GM18507 (cell line): ENCODE measurements at regions not wholly inside any gene's neighbourhood (a gene's known extent, or its start where the extent isn't known, plus 50 kb on each side); places are given as distances from the start of the nearest gene placed in this dataset.
"Not testable (repeated sequence)": the region's sequence is repeated elsewhere in the genome, so short reads cannot be mapped to it uniquely, and the experiment has no call there.

Experiments used
- DNase-seq: peaks from one replicate; pipeline ENCODE4 v3.0.0; 2011; ENCODE audit warnings: low read depth; ENCODE audit not compliant: insufficient read length; ENCODE audit errors: extremely low spot score
- FAIRE-seq: peaks from 2 replicates; lab custom pipeline; 2011; peaks lifted over from hg19 to GRCh38; lab: Jason Lieb, UNC

GRCh38 chr11:82404981-82405380 is 328.7 kb downstream of the FAM181B start:
- no peak for DNase-seq

GRCh38 chr11:82403640-82404305 is 329.9 kb downstream of the FAM181B start:
- no peak for FAIRE-seq

More at GRCh38 chr11:82404981-82405380, 328.7 kb downstream of the FAM181B start:
- no peak for FAIRE-seq

GRCh38 chr11:82398300-82398815 is 335.3 kb downstream of the FAM181B start:
- DNase-seq (no peak), FAIRE-seq (no peak)

More at GRCh38 chr11:82403640-82404305, 329.9 kb downstream of the FAM181B start:
- DNase-seq: no peak

GRCh38 chr11:82396639-82397038 is 337.0 kb downstream of the FAM181B start:
- not testable (repeated sequence) for FAIRE-seq, DNase-seq

GRCh38 chr11:82384308-82384707 is 349.4 kb downstream of the FAM181B start:
- DNase-seq (no peak), FAIRE-seq (no peak)

- no peak for DNase-seq
- FAIRE-seq: no peak
Measured at GRCh38 chr11:82373781-82374542, 359.7 kb downstream of the FAM181B start.

DNA sequence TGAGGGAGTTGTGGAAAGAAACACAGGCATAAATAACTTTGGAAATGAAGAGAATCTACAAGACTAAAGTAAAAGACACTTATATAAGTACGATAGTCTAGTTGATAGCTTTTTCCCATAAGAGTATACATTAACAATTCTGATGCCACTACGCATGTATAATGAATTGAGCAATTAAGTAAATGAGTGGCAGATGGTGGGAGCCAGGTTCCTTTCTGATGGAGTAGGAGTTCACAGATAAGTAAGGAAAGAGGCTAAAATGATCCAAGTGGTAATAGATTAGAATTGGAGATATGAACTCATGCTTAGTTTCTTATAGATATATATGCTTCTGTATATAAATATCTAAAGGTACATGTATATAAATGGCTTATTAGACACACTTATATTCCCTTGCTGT is 368.3 kb downstream of the FAM181B start:
- FAIRE-seq (no peak), DNase-seq (no peak)

- DNase-seq (no peak), FAIRE-seq (no peak)
Measured at GRCh38 chr11:82356316-82356715, 377.3 kb downstream of the FAM181B start.

DNA sequence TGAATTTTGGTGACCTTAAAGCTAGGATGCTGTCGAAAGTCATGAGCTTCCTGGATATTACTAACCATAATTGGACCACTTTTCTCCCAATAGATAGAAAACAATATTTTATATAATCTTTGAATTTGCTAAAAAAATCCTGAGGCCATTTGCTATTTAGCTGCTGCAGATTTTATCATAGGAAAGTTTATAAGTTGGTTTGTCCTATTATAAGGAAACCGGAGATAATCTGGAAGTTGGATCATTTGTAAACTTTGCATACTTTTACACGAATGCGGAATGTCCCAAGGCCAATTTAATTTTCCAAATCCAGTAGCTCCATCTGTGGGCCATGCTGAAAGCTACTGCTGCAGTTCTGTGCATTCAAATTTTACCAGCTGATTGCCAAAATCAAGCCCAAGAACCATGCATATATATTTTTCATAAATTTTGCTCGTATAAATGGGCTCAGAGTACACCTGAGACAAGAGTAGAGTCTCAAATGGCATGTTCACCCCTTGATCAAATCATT is 378.3 kb downstream of the FAM181B start:
- FAIRE-seq (no peak), DNase-seq (no peak)

- DNase-seq: no peak
- no peak for FAIRE-seq
Measured at GRCh38 chr11:82326853-82327252, 406.8 kb downstream of the FAM181B start.

DNA sequence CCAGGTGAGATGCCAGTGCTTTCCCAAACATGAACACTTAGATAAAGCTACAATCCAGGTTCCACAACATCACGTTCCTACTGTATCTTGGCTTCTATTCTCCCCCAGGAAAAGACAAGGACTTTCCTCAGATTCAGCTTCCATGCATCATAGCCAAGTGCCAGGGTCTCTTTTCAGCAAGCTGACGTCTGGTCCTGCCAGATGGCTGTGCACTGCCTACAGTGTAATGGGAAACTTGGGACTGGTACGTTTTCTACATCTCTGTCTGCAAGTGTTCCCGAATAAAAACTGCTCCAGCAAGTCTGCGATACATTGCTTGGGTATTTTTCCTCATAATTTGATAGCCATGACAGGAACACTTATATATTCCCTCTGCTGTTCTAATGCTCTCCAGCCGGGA is 412.5 kb downstream of the FAM181B start:
- FAIRE-seq: no peak
- no peak for DNase-seq

- FAIRE-seq: no peak
- DNase-seq: no peak
Measured at GRCh38 chr11:82315093-82315492, 418.6 kb downstream of the FAM181B start.

- no peak for DNase-seq
- FAIRE-seq: no peak
Measured at GRCh38 chr11:82308979-82309378, 424.7 kb downstream of the FAM181B start.

GRCh38 chr11:82305123-82305522 is 428.5 kb downstream of the FAM181B start:
- DNase-seq (no peak), FAIRE-seq (no peak)

- FAIRE-seq (no peak), DNase-seq (no peak)
Measured at GRCh38 chr11:82303671-82304070, 430.0 kb downstream of the FAM181B start.

GRCh38 chr11:82288471-82288870 is 445.2 kb downstream of the FAM181B start:
- no peak for DNase-seq

GRCh38 chr11:82270870-82271269 is 462.8 kb downstream of the FAM181B start:
- DNase-seq (no peak), FAIRE-seq (no peak)

More at GRCh38 chr11:82288471-82288870, 445.2 kb downstream of the FAM181B start:
- FAIRE-seq: no peak

DNA sequence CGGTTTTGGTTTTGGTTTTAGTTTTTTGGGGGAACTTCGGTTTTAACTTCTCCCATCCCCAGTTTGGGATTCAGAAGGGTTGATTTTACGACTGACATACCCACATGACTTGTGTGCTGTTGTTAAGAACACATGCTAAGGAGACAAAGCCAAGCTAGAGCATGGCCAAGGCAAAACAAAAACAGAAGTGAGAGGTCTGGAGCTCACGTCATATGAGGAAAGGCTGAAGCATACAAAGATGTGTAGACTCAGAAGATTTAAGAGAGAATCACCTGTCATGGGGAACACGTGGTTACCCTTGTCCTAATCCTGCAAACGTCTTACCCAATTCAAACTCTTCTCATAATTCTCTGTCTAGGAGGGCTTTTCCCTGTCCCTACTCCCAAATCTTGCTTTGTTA is 465.0 kb downstream of the FAM181B start:
- DNase-seq: no peak
- no peak for FAIRE-seq

- FAIRE-seq (no peak), DNase-seq (no peak)
Measured at GRCh38 chr11:82267186-82267585, 466.5 kb downstream of the FAM181B start.

DNA sequence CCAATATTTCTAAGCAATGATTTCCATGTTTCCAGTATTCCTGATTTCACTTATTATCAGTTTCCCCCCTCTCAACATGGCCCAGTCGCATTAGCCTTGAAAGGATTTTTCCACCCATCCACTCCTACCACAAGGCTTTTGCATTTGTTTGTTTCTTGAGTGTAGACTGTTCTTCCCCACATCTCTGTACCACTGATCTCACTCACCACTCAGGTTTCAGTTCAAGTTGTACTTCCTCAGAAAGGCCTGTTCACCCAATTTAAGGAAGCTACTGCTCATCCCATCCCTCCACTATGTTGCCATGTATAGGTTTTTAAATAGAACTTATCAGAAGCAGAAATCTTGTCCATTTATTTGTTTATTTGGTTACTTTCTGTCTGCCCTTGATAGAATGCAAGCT is 472.3 kb downstream of the FAM181B start:
- no peak for DNase-seq
- no peak for FAIRE-seq

DNA sequence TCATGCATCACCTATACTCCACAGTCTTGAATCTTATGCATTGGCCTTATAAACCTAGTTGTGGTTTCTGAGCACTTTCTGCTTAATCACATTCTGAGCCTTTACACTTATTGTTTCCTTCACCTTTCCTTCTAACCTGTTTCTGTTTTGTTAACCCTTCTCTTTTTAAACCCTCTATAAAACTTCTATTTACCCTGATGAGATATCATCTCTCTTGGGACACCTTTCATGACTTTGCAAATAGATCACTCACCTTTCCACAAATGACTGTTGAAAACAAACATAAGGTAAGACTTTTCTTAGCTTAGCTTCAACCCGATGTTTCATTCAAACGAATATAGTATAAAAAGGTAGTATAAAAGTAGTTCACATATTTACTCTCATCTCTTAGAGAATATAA is 483.6 kb downstream of the FAM181B start:
- no peak for DNase-seq
- FAIRE-seq: no peak
